DOHH2 (cell line): ENCODE measurements at regions not wholly inside any gene's neighbourhood (a gene's known extent, or its start where the extent isn't known, plus 50 kb on each side); places are given as distances from the start of the nearest gene placed in this dataset.

Experiments used
- EZH2phosphoT487 ChIP-seq: fragments of 200-600 bp; sonication (generic); IDR thresholded peaks from 2 replicates; pipeline ENCODE4 v1.6.1; 2017; ENCODE audit warnings: borderline replicate concordance, mild to moderate bottlenecking, antibody characterized with exemption, low read length, moderate library complexity, mixed read lengths
- TF ChIP-seq, protein P1 (sequence below): fragments of 200-600 bp; sonication (generic); IDR thresholded peaks from one replicate; pipeline ENCODE4 v1.5.1; 2014; ENCODE audit warnings: antibody characterized with exemption, mild to moderate bottlenecking, low read depth, low read length; ENCODE audit not compliant: poor library complexity, severe bottlenecking

- TF ChIP-seq, protein P1, sequence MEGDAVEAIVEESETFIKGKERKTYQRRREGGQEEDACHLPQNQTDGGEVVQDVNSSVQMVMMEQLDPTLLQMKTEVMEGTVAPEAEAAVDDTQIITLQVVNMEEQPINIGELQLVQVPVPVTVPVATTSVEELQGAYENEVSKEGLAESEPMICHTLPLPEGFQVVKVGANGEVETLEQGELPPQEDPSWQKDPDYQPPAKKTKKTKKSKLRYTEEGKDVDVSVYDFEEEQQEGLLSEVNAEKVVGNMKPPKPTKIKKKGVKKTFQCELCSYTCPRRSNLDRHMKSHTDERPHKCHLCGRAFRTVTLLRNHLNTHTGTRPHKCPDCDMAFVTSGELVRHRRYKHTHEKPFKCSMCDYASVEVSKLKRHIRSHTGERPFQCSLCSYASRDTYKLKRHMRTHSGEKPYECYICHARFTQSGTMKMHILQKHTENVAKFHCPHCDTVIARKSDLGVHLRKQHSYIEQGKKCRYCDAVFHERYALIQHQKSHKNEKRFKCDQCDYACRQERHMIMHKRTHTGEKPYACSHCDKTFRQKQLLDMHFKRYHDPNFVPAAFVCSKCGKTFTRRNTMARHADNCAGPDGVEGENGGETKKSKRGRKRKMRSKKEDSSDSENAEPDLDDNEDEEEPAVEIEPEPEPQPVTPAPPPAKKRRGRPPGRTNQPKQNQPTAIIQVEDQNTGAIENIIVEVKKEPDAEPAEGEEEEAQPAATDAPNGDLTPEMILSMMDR = no peak
- no peak for TF ChIP-seq EZH2phosphoT487
These were observed 86.5 kb upstream of the GNAZ start for GRCh38 chr22:22983816-22984215.
